Activated T-cell treated with anti-CD3 and anti-CD28 coated beads, Interleukin-2, amount 50 U/mL, for 48 hours (primary cell): ENCODE measurements at regions not wholly inside any gene's neighbourhood (a gene's known extent, or its start where the extent isn't known, plus 50 kb on each side); places are given as distances from the start of the nearest gene placed in this dataset.
"Not testable (repeated sequence)": the region's sequence is repeated elsewhere in the genome, so short reads cannot be mapped to it uniquely, and the experiment has no call there.

ENCODE experiments used
- DNase-seq, 2 experiments: peaks; one replicate each; pipeline ENCODE4 v3.0.0-alpha.2; 2020

- no peak for DNase-seq
These were observed 528.4 kb upstream of the TOM1L1 start for GRCh38 chr17:54372069-54372749.

GRCh38 chr17:54373970-54374369 lies 526.7 kb upstream of the TOM1L1 start:
- DNase-seq = no peak

GRCh38 chr17:54376409-54376808 lies 524.2 kb upstream of the TOM1L1 start:
- DNase-seq = not testable (repeated sequence)

GRCh38 chr17:54381482-54381881 lies 519.2 kb upstream of the TOM1L1 start:
- DNase-seq = no peak

GRCh38 chr17:54404259-54404658 lies 496.4 kb upstream of the TOM1L1 start:
- no peak for DNase-seq

GRCh38 chr17:54405826-54406225 lies 494.8 kb upstream of the TOM1L1 start:
- no peak for DNase-seq

GRCh38 chr17:54408731-54409130 lies 491.9 kb upstream of the TOM1L1 start:
- DNase-seq = no peak

GRCh38 chr17:54418467-54418866 lies 482.2 kb upstream of the TOM1L1 start:
- DNase-seq = no peak

- no peak for DNase-seq
These were observed 475.0 kb upstream of the TOM1L1 start for GRCh38 chr17:54425671-54426070.

- no peak for DNase-seq
These were observed 474.3 kb upstream of the TOM1L1 start for GRCh38 chr17:54426296-54426886.

GRCh38 chr17:54435966-54436365 lies 464.7 kb upstream of the TOM1L1 start:
- DNase-seq = no peak

- no peak for DNase-seq
These were observed 460.8 kb upstream of the TOM1L1 start for GRCh38 chr17:54439816-54440215.

GRCh38 chr17:54451051-54451450 lies 449.6 kb upstream of the TOM1L1 start:
- DNase-seq = no peak

GRCh38 chr17:54452666-54453348 lies 447.8 kb upstream of the TOM1L1 start:
- DNase-seq = no peak

- no peak for DNase-seq
These were observed 445.3 kb upstream of the TOM1L1 start for GRCh38 chr17:54455251-54455868.

- DNase-seq = not testable (repeated sequence)
These were observed 435.2 kb upstream of the TOM1L1 start for GRCh38 chr17:54465443-54465842.

- DNase-seq = no peak
These were observed 433.8 kb upstream of the TOM1L1 start for GRCh38 chr17:54466875-54467274.

- no peak for DNase-seq
These were observed 417.8 kb upstream of the TOM1L1 start for GRCh38 chr17:54482843-54483242.

- DNase-seq = no peak
These were observed 407.0 kb upstream of the TOM1L1 start for GRCh38 chr17:54493691-54494090.

- DNase-seq = no peak
These were observed 405.6 kb upstream of the TOM1L1 start for GRCh38 chr17:54494721-54495715.

GRCh38 chr17:54505404-54505803 lies 395.2 kb upstream of the TOM1L1 start:
- DNase-seq = no peak

GRCh38 chr17:54518706-54519105 lies 381.9 kb upstream of the TOM1L1 start:
- no peak for DNase-seq

- DNase-seq = no peak
These were observed 379.5 kb upstream of the TOM1L1 start for GRCh38 chr17:54521137-54521536.
